ENCODE measurements at regions not wholly inside any gene's neighbourhood (a gene's known extent, or its start where the extent isn't known, plus 50 kb on each side); places are given as distances from the start of the nearest gene placed in this dataset.
"Not testable (repeated sequence)": the region's sequence is repeated elsewhere in the genome, so short reads cannot be mapped to it uniquely, and the experiment has no call there.

GRCh38 chr11:23252426-23252825 lies 392.2 kb upstream of the CCDC179 start:
- DNase-seq (ENCODE audit: low read depth), result no peak

DNA sequence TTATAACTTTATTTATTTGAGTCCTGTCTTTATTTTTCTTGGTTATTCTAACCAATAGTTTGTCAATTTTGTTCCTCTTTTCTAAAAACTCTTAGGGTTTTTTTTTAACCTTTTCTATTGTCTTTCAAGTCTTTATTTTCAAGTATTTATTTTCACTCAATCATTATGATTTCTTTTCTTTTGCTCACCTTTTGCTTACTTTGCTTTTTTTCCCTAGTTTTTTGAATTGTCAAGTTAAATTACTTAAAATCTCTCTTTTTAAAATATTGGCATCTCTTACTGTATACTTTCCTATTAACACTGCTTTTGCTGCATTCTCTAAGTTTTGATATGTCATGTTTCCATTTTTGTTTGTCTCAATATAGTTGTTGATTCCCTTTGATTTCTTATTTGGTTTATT lies 396.8 kb upstream of the CCDC179 start:
- no peak for DNase-seq (ENCODE audit: low read depth)

DNA sequence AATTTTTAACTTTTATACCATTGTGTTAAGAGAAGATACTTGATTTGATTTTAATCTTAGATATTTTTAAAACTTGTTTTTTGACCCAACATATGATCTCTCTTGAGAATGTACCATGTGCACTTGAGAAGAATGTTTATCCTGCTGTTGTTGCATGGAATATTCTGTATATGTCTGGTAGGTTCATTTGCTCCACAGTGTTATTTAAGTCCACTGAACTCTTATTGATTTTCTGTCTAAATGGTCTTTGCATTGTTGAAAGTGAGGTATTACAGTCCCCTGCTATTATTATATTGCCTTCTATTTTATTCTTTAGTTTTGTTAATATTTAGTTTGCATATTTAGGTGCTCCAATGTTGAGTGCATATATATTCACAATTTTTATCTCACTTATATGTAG lies 397.3 kb upstream of the CCDC179 start:
- no peak for DNase-seq (ENCODE audit: low read depth)

DNA sequence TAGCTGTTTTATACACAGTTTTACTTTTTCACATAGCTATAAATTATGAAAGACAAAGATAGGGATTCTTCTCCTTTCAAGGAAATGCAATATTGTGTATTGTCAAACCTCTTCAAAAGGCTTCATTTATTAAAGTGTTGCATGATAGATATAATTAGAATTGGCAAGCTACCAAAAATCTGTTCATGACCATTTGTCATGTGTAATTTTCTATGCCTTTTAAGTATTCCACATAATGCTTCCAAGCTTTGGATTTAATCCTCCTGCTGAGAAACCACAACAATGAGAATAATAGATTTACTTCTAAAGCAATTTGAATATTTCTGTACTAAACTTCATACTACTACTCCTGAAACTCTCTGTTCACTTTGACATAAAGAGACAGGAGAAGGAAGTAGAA lies 403.2 kb upstream of the CCDC179 start:
- DNase-seq (ENCODE audit: low read depth), result no peak

DNA sequence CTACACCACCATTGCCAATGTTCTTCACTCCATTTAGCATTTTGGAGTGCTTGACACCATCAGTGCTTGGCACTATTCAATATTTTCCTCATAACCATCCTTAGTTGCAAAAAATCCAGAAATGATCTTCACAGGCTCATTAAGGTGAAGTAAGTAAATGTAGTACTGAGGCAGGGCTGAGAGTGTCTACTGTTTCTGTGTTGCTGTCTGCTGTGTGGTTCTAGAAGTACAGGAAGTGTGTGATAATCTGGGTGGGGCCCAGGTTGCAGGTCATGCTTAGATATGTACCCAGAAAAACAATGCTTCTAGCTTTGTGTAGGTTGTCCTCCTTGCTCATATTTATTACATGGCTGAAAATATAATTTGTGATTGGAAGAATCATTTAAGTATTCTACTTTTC lies 411.8 kb upstream of the CCDC179 start:
- DNase-seq (ENCODE audit: low read depth), result no peak

GRCh38 chr11:23278121-23278520 lies 417.8 kb upstream of the CCDC179 start:
- peak; percentile 7 for DNase-seq (ENCODE audit: low read depth)

DNA sequence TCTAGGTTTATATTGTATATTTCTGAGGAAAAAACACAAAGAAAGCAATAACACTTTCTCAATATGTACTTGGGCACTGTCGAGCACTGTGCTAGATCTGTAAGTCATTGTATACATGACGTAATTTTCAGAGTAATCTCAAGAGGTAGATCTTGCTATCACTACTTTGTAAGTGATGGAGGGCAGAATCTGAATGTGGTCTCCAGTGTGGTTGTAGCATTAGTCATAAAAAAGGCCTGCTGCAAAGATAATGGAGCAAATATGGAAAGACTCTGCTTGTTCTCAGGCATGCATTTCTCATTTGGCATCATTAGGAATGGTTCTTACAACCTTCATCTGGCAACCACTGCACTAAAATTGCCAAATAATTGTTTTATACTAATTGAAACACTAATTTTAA lies 419.8 kb upstream of the CCDC179 start:
- no peak for DNase-seq (ENCODE audit: low read depth)

GRCh38 chr11:23283666-23284065 lies 423.4 kb upstream of the CCDC179 start:
- DNase-seq (ENCODE audit: low read depth), result no peak

DNA sequence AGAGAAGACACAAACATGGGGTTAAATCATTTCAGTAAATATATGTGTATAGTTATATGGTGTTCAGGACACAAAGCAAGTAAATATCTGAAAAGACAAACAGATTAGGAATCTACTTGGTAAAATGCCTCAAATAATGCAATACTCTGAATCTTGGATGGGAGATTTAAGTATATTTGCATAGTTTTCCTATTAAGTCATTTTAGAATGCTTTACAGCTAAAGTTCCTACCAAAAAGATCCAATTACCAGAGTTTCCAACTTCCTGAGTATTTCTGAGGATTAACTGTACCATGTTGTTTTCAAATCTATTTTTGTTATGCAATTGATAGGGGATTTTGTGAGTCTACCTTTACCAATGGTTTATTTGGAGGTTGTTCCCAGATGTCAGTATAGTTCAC lies 424.4 kb upstream of the CCDC179 start:
- DNase-seq (ENCODE audit: low read depth), result peak; percentile 53

GRCh38 chr11:23288003-23288783 lies 427.9 kb upstream of the CCDC179 start:
- peak; percentile 87 for DNase-seq (ENCODE audit: low read depth)

GRCh38 chr11:23295241-23295640 lies 435.0 kb upstream of the CCDC179 start:
- DNase-seq (ENCODE audit: low read depth), result no peak

DNA sequence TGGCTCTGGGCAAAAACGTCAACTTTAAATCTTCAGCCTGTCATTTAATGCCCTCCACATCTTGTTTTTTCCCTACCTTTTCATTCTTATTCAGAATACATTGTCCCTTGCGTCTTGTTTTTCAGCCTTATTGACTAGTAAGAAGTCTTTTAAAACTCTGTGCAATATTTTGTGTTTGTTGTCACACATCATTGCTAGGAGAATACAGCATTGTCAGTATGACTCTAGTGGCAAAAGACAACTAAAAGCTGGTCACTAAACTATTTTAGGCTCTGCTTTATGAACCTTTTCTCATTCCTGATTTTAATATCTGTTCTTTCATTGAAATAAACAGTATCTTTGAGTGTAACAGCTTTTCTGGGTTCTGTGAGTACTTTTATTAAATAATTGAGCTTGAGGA lies 447.8 kb upstream of the CCDC179 start:
- DNase-seq (ENCODE audit: low read depth), result no peak

DNA sequence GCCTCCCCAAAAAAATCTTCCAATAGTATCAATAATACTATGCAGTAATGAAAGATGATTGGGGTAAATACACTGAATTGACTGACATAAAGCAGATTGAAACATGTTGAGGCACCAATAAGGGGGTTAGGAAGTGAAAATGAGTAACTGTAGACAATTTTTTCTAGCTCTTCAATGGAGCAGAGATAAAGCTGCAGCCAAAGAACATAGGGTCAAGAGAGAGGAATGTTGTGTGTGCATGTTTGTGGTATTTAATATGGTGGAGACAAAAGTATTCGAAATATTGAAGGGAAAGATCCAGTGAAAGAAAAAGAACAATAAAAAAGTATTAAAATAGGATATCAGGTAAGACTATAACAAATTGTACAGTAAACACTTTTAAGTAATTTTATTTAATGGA lies 450.0 kb upstream of the CCDC179 start:
- DNase-seq (ENCODE audit: low read depth), result no peak

DNA sequence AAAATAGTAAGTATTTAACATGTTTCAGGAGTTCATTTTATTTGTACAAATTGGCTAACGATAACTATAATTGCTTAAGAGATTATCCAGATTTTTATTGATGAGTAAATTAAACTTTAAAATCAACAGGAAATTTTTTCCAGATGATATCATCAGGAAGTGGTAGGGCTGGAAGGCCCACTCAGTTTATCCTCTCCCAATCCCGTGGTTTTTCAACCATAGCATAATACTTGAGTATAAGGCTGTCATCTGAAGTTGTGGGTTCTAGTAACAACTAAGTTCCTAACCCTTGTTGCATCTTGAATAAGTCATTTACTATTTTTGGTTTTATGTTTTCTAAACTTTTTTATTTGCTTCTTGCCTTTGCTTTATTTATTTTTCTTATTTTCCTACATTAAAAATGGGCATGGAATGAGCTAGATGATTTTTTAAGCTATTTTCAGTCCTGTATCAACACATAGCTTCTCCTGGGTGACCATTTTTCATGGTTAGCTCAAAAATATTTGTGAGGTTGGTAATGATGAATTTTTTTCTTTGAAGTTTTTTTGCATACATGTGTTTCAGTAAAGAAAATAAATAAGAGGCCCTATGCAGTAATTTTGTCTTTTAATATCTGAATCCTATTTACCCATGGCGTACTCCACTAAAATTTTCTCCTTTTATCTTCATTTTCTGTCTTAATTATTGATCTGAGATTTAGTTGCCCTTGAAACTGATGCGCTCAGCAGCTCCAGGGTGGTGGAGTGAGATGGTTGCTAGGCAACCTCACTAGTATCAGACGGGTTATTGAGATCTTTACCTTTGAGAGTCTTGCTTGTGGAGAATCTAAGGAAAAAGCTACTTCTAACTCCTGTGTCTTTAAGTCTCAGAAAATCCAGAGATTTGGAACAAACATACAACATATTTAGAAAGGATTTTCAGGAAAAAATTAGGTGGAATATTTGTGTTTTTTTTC lies 452.0 kb upstream of the CCDC179 start:
- DNase-seq (ENCODE audit: low read depth), result no peak

DNA sequence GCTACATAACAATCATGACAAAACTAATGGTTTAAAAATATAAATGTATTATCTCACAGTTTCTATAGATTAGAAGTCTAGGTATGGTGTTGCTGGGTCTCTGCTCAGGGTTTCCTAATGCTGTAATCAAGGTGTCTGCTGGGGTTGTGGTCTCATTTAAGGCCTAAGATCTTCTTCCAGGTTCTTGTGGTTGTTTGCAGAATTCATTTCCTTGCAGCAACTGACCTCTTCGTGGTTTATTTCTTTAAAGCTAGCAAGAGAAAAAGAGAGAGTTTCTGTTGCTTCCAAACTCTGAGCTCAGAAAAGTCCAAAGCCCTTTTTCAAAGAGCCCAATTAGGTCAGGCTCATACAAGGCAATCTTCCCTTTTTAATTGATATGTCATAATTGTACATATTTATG lies 452.7 kb upstream of the CCDC179 start:
- no peak for DNase-seq (ENCODE audit: low read depth)

DNA sequence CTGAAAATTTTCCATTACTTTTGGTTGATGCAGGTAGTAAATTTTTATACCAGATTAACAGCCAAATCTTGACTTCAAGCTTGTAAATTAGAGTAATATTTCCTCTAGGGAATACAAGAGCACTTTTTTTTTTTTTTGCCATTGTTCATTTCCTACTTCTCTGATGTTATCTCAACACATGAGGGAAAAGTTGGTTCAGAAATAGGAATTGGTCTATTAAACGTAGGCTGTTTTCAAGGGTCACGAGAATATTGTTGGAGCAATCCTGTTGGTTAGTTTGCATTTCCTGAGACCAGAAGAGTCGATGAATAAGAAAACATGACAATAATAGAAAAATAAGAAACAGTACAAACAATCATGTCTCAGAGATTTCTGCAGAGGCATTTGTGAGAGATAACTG lies 453.9 kb upstream of the CCDC179 start:
- DNase-seq (ENCODE audit: low read depth), result no peak

DNA sequence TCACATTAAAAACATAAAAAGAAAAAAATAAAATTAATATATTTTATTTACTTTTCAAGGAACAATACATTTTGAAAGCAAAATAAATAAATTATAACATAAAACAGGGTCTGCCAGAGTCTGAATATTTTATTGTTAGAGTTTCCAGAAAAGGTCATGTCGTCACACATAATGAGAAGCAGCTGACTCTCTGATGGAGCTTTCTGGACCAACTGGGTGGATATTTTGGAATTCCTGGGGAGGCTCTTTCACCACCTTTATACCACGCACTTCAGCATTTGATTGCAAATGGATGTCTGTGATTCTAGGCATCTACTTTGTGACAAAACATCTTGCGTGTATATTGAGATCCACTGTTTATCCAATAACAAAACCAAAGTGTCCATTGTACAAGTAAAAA lies 455.0 kb upstream of the CCDC179 start:
- DNase-seq (ENCODE audit: low read depth), result no peak

DNA sequence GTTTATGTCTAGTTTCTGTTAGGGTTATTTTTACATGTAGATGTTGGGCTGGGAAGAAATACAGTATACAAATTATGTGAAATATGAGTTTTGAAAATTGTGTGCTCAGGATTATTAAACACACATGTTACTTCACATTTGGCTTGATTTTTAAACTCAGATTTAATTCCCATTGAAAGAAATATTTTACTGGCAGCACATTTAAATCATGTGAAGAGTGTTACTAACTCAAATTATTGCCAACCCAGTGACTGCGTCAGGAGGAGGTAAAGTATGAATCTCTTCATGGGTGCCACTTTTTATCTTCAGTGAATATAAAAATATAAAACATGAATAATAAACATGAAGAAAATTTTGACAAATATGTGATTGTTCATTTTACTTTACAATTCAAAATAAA lies 457.5 kb upstream of the CCDC179 start:
- peak; percentile 5 for DNase-seq (ENCODE audit: low read depth)

DNA sequence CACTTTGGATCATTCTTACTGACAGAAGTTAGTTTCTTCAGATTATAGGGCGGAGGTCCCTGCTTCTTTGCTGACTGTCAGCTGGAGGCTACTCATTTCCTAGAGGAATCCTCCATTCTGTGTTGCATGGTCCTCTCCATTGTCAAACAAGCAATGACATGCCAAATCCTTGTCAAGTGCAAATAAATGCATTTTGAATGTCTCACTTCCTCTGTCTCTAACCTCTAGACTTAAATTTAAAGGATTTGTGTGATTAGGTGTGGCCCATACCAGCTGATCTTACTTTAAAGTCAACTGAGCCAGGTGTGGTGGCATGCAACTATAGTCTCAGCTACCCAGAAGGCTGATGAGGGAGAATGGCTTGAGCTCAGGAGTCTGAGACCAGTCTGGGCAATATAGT lies 458.4 kb upstream of the CCDC179 start:
- DNase-seq (ENCODE audit: low read depth), result no peak

- no peak for DNase-seq (ENCODE audit: low read depth)
These were observed 459.9 kb upstream of the CCDC179 start for GRCh38 chr11:23320131-23320530.

DNA sequence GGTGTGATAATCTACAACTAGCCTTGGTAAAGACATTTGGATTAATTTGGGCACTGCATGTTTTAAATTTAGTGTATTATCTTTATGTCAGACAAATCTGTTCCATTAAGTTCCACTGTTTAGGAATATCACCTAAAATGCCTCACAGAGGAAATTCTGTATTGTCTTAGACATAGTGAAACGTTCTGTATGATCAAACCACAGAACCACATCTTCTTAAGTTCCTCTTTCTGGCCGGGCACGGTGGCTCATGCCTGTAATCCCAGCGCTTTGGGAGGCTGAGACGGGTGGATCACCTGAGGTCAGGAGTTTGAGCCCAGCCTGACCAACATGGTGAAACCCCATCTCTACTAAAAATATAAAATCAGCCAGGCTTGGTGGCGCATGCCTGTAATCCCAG lies 475.3 kb upstream of the CCDC179 start:
- not testable (repeated sequence) for DNase-seq (ENCODE audit: low read depth)

- DNase-seq (ENCODE audit: low read depth), result no peak
These were observed 476.7 kb upstream of the CCDC179 start for GRCh38 chr11:23336961-23337360.

GRCh38 chr11:23353611-23354010 lies 493.3 kb upstream of the CCDC179 start:
- peak; percentile 52 for DNase-seq (ENCODE audit: low read depth)

Data from fibroblast of gingiva (primary cell).